Stimulated activated CD4-positive, alpha-beta T cell treated with anti-CD3 and anti-CD28 coated beads, TNF-alpha, amount 100 ng/mL, for 48 hours (primary cell): ENCODE measurements at regions not wholly inside any gene's neighbourhood (a gene's known extent, or its start where the extent isn't known, plus 50 kb on each side); places are given as distances from the start of the nearest gene placed in this dataset.
A peak's percentile ranks its signal among the peaks of the same experiment; 100 is the strongest.

Experiments
- DNase-seq, 3 donors: peaks; one replicate each; pipeline ENCODE4 v3.0.0-alpha.2; 2020; ENCODE audit warnings: low read depth in 3 of 3

DNA sequence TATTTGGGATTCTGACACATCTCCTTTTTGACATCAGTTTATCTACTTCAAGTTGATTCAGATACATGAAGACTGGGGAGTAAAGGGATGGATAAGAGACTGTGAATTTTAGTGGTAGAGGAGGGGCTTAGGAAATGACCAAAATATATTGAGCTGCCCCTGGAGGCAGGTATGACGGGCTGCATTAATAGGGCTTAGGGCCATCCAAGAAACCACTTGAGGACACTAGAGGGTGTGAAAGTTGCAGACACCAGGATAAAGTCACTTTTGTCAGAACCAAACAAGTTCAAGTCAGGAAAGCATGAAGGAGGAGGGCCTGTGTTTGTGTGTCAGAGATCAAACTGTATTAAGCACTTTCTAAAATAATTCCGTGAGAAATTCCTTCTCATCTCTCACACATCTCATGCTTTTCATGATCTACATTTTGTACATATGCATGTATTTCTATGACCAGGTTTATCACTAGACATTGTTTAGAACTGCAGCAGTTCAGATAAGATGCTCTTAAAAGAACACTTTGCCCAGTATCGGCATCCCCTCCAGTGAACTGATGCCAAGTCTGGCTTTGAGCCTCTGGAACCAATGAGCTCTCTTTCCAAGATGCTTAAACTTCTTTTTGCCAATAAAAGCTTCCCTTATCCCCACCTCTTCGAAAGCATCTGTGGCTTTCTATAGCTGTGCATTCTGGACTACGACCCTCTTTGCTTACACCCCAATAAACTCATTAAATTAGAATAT lies 136.9 kb downstream of the SLC38A1 start:
- no peak for DNase-seq

GRCh38 chr12:46127656-46128055 lies 137.3 kb upstream of the SCAF11 start:
- DNase-seq, result no peak

- no peak for DNase-seq
Measured at GRCh38 chr12:46126050-46126727, 135.8 kb upstream of the SCAF11 start.

DNA sequence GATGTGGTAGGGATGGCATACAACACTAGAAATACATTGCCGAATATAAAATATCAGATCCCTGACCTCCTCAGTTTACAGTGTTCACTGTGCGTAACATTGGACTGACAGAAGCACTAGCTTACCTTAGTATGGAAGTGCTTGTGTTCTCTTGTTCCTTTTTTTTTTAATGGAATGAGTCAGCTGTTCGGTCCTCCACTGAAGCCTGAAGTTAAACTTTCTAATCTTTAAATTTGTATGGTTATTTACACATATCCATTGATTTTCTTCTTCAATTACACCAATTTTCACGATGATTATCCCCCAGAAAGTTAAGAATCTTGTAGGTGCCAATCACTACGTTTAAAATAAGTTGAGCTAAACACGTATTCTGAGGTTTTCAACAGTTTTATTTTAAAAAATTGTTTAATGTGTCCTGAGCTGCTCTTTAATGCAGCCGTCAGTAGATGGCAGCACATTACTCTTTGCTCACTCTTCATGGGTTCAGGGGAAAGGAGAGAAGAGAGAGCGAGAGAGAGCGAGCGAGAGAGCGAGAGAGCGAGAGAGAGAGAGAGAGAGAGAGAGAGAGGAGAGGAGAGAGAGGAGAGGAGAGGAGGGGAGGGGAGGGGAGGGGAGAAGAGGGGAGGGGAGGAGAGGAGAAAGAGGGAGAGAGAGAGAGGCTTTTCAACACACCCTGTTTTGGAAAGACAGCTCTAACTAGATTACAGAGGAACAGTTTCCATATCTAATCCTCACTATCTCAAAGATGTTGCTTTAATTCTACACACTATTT lies 134.7 kb upstream of the SCAF11 start:
- DNase-seq, result peak; percentile 9 to 21 (median 20)

GRCh38 chr12:46124132-46124847 lies 133.9 kb upstream of the SCAF11 start:
- no peak for DNase-seq

DNA sequence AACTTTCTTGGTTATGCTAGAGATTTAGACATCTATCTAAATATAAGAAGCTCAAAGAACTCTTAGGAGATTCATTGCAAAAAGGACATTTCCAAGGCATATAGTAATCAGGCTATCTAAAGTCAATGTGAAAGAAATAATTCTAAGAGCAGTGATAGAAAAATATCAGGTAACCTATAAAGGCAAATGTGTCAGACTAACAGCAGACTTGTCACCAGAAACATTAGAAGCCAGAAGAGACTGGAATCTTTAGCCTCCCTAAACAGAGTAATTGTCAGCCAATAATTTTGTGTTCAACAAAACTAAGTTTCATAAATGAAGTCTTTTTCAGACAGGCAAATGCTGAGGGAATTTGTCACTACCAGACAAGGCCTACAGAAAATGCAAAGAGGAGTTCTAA lies 122.0 kb upstream of the SCAF11 start:
- no peak for DNase-seq

DNA sequence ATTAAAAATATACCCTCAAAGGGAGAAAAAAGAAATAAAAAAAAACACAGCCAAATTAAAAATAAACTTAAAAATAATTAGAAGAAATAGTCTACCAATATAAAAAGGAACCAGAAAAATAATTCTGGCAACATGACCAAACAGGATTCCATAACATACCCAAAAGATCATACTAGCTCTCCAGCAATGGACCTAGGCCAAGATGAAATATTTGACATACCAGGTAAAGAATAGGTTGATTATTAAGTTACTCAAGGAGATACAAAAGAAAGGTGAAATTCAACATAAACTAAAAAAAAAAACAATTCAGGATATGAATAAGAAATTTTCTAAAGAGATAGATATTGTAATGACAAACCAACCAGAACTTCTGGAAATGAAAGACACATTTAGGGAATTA lies 121.3 kb upstream of the SCAF11 start:
- DNase-seq, result no peak

- DNase-seq, result no peak
Measured at GRCh38 chr12:46110928-46111699, 120.7 kb upstream of the SCAF11 start.

- no peak for DNase-seq
Measured at GRCh38 chr12:46110223-46110611, 119.8 kb upstream of the SCAF11 start.

DNA sequence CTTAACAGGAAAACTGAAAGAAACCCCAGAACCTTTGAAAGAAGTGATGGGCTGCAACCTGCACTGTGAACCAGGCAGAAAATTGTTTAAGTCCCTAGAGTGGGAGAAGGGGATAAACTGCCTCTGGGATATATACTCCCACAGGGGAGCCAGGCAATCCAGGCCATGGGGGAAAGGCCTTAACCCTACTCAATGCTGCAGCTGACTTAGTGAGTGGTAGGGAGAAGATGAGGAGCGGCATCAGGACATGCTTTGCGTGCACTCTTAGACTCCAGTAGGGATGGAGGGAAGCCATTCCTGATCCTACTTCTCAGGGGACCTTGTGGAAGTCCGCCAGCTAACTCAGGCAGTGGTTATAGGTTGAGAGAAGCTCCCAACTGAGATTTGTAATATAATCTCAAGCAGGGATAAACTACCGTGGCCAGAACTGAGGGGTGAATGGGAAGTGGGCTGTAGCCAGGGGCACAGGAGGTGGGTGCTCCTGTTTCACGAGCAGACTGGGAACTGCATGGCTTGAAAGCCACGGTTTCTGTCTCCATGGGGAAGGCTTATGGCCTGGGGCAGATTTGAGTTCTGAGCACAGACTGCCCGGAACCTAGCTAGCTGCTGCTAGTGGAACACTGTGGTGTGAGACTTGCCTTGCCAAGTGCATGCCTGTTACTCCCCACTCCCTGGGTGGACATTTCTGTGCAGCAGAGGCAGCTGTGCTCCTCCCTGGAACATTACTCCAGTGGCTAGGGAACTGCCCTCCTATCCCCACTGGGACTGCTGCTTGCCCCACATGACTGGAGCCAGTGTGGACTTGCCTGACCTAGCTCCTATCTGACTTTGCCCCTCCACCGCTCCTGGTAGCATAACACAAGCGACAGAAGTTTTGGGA lies 119.2 kb upstream of the SCAF11 start:
- DNase-seq, result no peak

DNA sequence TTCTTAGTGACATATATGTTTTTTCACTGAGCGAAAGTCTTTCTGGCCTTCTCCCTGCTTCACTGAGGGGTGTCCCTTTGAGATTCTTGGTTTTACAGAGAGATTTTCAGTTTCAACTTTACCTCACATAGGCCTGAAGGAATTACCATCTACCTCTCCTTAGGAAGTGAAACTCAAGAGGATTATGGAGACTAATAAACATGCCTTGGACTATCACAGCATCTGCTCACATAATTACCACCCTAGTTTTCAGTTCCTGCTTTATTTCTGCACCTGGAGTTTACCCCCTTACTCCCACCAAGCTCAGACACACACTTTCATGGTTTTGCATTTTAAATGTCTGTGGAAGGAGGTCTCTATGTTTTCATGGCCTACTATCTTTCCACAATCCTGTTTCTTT lies 118.3 kb upstream of the SCAF11 start:
- no peak for DNase-seq

- no peak for DNase-seq
Measured at GRCh38 chr12:46107591-46107990, 117.2 kb upstream of the SCAF11 start.

DNA sequence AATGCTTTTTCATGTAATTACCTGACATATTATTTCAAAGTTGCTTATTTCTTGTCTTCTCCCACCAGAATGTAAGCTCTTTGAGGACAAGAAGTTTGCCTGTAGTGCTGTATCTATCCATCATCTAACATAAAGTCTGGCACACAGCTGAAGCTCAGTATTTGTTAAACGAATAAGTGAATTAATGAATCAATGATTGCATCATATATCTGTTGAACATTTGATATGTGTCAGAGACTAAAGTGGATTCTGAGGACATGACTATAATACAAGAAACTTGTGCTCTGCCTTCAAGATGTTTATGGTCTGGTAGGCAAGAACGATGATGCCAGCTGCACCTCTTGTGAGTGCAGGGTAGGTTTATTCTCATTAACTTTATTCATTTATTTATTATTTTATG lies 115.4 kb upstream of the SCAF11 start:
- DNase-seq, result no peak

GRCh38 chr12:46103559-46104383 lies 113.4 kb upstream of the SCAF11 start:
- no peak for DNase-seq

DNA sequence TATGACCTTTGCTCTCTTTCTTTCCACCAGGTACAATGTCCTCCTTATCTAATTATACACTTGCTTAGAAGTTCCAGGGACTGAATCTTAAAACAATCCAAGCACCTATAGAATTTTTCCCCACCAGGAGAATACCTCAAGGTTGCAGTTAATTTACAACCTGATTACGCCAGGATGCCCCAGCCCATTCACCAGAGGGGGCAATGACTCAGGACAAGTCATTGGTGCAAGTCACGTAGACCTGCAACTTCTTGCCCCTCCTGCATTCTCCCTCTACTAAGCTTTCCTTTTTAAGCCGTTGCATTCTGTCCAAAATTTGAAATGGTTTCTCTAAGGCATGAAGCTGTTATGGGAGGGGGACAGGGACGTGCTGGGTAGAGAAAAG lies 111.1 kb upstream of the SCAF11 start:
- no peak for DNase-seq

- no peak for DNase-seq
Measured at GRCh38 chr12:46100551-46101484, 110.4 kb upstream of the SCAF11 start.

DNA sequence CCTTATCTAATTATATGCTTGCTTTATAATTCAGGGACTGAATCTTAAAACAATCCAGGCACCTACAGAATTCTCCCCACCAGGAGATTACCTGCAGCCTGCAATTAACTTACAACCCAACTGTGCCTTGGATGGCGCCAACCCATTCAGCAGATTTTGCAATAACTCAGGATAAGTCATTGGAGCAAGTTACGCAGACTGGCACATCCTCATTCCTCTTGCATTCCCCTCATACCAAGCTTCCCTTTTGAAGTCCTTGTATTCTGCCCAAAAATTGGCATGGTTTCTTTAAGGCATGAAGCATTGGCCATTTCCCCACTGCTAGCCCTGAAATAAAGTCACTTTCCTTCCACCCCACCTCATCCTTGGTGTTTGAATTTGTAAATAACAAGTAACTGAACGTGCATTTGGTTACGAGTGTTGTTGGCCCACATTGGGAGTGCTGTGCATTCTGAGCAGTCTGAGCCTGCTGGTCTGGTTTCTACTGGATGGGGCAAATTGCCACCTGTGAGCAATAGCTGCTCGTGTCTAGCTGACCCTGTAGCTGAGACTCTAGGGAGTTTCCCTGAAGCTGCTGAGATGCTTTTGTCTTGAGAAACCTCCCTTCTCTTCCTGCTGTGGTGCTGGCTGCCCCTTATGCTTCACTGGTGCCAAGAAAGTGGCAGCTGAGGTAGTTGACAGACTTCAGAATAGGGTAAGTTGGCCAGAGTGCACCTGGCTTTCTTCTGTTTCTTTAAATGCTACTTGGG lies 99.2 kb upstream of the SCAF11 start:
- DNase-seq, result no peak
